WTC11 (cell line): ENCODE measurements at regions not wholly inside any gene's neighbourhood (a gene's known extent, or its start where the extent isn't known, plus 50 kb on each side); places are given as distances from the start of the nearest gene placed in this dataset.

Source experiments
- ATAC-seq: fragments of 200-7000 bp; cut with Tn5 transposase; 2 replicates; pipeline ENCODE4 v1.10.0; 2021; ENCODE audit warnings: mild to moderate bottlenecking, moderate library complexity
- CTCF ChIA-PET: fragments of 300-600 bp; sonication (Branson Sonifier 250); formaldehyde crosslinking; loops from one replicate; lab custom pipeline; 2021; ENCODE audit warnings: antibody characterized with exemption; lab: Charles Lee
- POLR2A ChIA-PET: fragments of 350-600 bp; sonication (Branson Sonifier 250); formaldehyde crosslinking; loops from one replicate; lab custom pipeline; 2021; ENCODE audit warnings: antibody characterized with exemption; lab: Charles Lee
- DNase-seq: peaks from one replicate; pipeline ENCODE4 v3.0.0; 2021; ENCODE audit warnings: low spot score
- H3K27ac Mint-ChIP-seq: 2 replicates; pipeline ENCODE4 v1.8.0; 2021; ENCODE audit warnings: mixed read lengths
- H3K27me3 Mint-ChIP-seq: 2 replicates; pipeline ENCODE4 v1.8.0; 2021; ENCODE audit warnings: low read depth, mild to moderate bottlenecking, moderate library complexity, mixed read lengths
- H3K36me3 Mint-ChIP-seq: 2 replicates; pipeline ENCODE4 v1.8.0; 2021; ENCODE audit warnings: mixed read lengths
- H3K4me1 Mint-ChIP-seq: 2 replicates; pipeline ENCODE4 v1.8.0; 2022; ENCODE audit warnings: mixed read lengths
- H3K4me3 Mint-ChIP-seq: 2 replicates; pipeline ENCODE4 v1.8.0; 2021; ENCODE audit warnings: mild to moderate bottlenecking, moderate library complexity, mixed read lengths
- H3K9me3 Mint-ChIP-seq: 2 replicates; pipeline ENCODE4 v1.8.0; 2021; ENCODE audit warnings: mixed read lengths
- ATF2 ChIP-seq: sonication (generic); formaldehyde crosslinking; IDR thresholded peaks from 2 replicates; pipeline ENCODE4 v1.8.1; 2022; ENCODE audit warnings: low read depth, missing genetic modification reagents, borderline replicate concordance
- ATF6 ChIP-seq: sonication (generic); formaldehyde crosslinking; IDR thresholded peaks from 2 replicates; pipeline ENCODE4 v1.8.1; 2023; ENCODE audit warnings: mild to moderate bottlenecking, missing genetic modification reagents
- CREM ChIP-seq: sonication (generic); formaldehyde crosslinking; IDR thresholded peaks from 2 replicates; pipeline ENCODE4 v1.8.1; 2022; ENCODE audit warnings: mild to moderate bottlenecking, missing genetic modification reagents, moderate library complexity
- EMX1 ChIP-seq: fragments of 250-450 bp; sonication (Bioruptor Pico); IDR thresholded peaks from 2 replicates; pipeline ENCODE4 v1.8.0; 2021; ENCODE audit warnings: mild to moderate bottlenecking
- ERG ChIP-seq: fragments of 250-450 bp; sonication (Bioruptor Pico); IDR thresholded peaks from 2 replicates; pipeline ENCODE4 v1.8.0; 2021; ENCODE audit warnings: mild to moderate bottlenecking
- ETV6 ChIP-seq: sonication (generic); formaldehyde crosslinking; IDR thresholded peaks from 2 replicates; pipeline ENCODE4 v1.8.1; 2022; ENCODE audit warnings: mild to moderate bottlenecking, missing genetic modification reagents
- FOXP1 ChIP-seq: sonication (generic); formaldehyde crosslinking; IDR thresholded peaks from 2 replicates; pipeline ENCODE4 v1.8.0; 2022; ENCODE audit warnings: missing genetic modification reagents, mild to moderate bottlenecking, moderate library complexity, borderline replicate concordance
- NFATC4 ChIP-seq: fragments of 250-450 bp; sonication (Bioruptor Pico); IDR thresholded peaks from 2 replicates; pipeline ENCODE4 v1.9.0; 2021; ENCODE audit warnings: mild to moderate bottlenecking
- OVOL2 ChIP-seq: fragments of 250-450 bp; sonication (Bioruptor Pico); IDR thresholded peaks from 2 replicates; pipeline ENCODE4 v1.9.0; 2021; ENCODE audit warnings: mild to moderate bottlenecking, borderline replicate concordance
- PREB ChIP-seq: sonication (generic); formaldehyde crosslinking; IDR thresholded peaks from 2 replicates; pipeline ENCODE4 v1.8.1; 2022; ENCODE audit warnings: mild to moderate bottlenecking, missing genetic modification reagents, moderate library complexity, borderline replicate concordance
- RELA ChIP-seq: sonication (generic); formaldehyde crosslinking; IDR thresholded peaks from 2 replicates; pipeline ENCODE4 v1.8.1; 2022; ENCODE audit warnings: missing genetic modification reagents, mild to moderate bottlenecking, borderline replicate concordance
- SOX15 ChIP-seq: fragments of 250-450 bp; sonication (Bioruptor Pico); IDR thresholded peaks from 2 replicates; pipeline ENCODE4 v1.9.0; 2021; ENCODE audit warnings: mild to moderate bottlenecking
- STAT6 ChIP-seq: sonication (generic); formaldehyde crosslinking; conservative IDR thresholded peaks from 2 replicates; pipeline ENCODE4 v1.8.1; 2023; ENCODE audit warnings: mild to moderate bottlenecking, low read depth, missing genetic modification reagents, moderate library complexity
- TEAD4 ChIP-seq: sonication (generic); formaldehyde crosslinking; IDR thresholded peaks from 2 replicates; pipeline ENCODE4 v1.8.0; 2022; ENCODE audit warnings: mild to moderate bottlenecking, missing genetic modification reagents
- ZBTB43 ChIP-seq: sonication (generic); formaldehyde crosslinking; IDR thresholded peaks from 2 replicates; pipeline ENCODE4 v1.8.1; 2023; ENCODE audit warnings: mild to moderate bottlenecking, missing genetic modification reagents
- ZNF281 ChIP-seq: sonication (generic); formaldehyde crosslinking; IDR thresholded peaks from 2 replicates; pipeline ENCODE4 v1.8.0; 2023; ENCODE audit warnings: mild to moderate bottlenecking, missing genetic modification reagents
- ZNF396 ChIP-seq: fragments of 250-450 bp; sonication (Bioruptor Pico); IDR thresholded peaks from 2 replicates; pipeline ENCODE4 v1.8.0; 2021; ENCODE audit warnings: mild to moderate bottlenecking, moderate library complexity, borderline replicate concordance
- ZNF425 ChIP-seq: fragments of 250-450 bp; sonication (Bioruptor Pico); conservative IDR thresholded peaks from 2 replicates; pipeline ENCODE4 v1.9.0; 2021; ENCODE audit warnings: mild to moderate bottlenecking
- ZSCAN18 ChIP-seq: fragments of 250-450 bp; sonication (Bioruptor Pico); IDR thresholded peaks from 2 replicates; pipeline ENCODE4 v2.1.2; 2022; ENCODE audit warnings: mild to moderate bottlenecking, moderate library complexity

- no peak for TF ChIP-seq STAT6
- no peak for TF ChIP-seq ETV6 (CRISPR knock-in tag)
- TF ChIP-seq SOX15 (CRISPR knock-in tag), result no peak
- no peak for TF ChIP-seq PREB (CRISPR knock-in tag)
- no peak for TF ChIP-seq ZNF425
- no peak for TF ChIP-seq TEAD4 (CRISPR knock-in tag)
- no peak for TF ChIP-seq ZNF281
- no peak for TF ChIP-seq RELA (CRISPR knock-in tag)
- no peak for TF ChIP-seq OVOL2
- TF ChIP-seq ZBTB43, result no peak
- no peak for TF ChIP-seq ZNF396 (CRISPR knock-in tag)
- no peak for TF ChIP-seq ZSCAN18 (CRISPR knock-in tag)
- TF ChIP-seq EMX1 (CRISPR knock-in tag), result no peak
Measured at GRCh38 chr16:62648256-62648655, 612.0 kb upstream of the CDH8 start (continued).

GRCh38 chr16:62644030-62644812, 608.0 kb upstream of the CDH8 start:
- Mint-ChIP-seq H3K27me3 (no peaks in the 10 kb centered on the region), H3K9me3 (peaks cover 12% of the 10 kb centered on the region)
- ATAC-seq, result no peak
- TF ChIP-seq ATF6 (CRISPR knock-in tag) (no peak), ATF2 (no peak), NFATC4 (CRISPR knock-in tag) (no peak), FOXP1 (CRISPR knock-in tag) (no peak), ERG (CRISPR knock-in tag) (no peak), CREM (CRISPR knock-in tag) (no peak)

More at GRCh38 chr16:62644030-62644812, 608.0 kb upstream of the CDH8 start:
- DNase-seq, result no peak
- Mint-ChIP-seq H3K4me3 (no peak overlapping the region), H3K4me1 (no peaks in the 10 kb centered on the region), H3K36me3 (no peaks in the 10 kb centered on the region), H3K27ac (no peak overlapping the region)
- ChIA-PET CTCF (interaction anchor here (0.7 kb wide), 1 partner anchor 454 kb away, joined by 8 read pairs; no protein-coding TSS in a partner anchor), POLR2A (no interaction called here)
